Panc1 (cell line): ENCODE measurements at regions not wholly inside any gene's neighbourhood (a gene's known extent, or its start where the extent isn't known, plus 50 kb on each side); places are given as distances from the start of the nearest gene placed in this dataset.
"Not testable (repeated sequence)": the region's sequence is repeated elsewhere in the genome, so short reads cannot be mapped to it uniquely, and the experiment has no call there.

Experiments used
- ATAC-seq: fragments of 200-7000 bp; cut with Tn5 transposase; 2 replicates; pipeline ENCODE4 v1.9.1; 2020; ENCODE audit warnings: mild to moderate bottlenecking, moderate library complexity
- BruUV-seq: library from RNA; stranded (reverse); fragments of 400-500 nt; replicated peaks from 2 replicates; lab custom pipeline; 2021; lab: Mats Ljungman, UMichigan
- CTCF ChIA-PET: fragments of 300-600 bp; sonication (Branson Sonifier 250); formaldehyde crosslinking; loops from one replicate; lab custom pipeline; 2022; ENCODE audit warnings: antibody characterized with exemption; lab: Charles Lee
- POLR2A ChIA-PET: fragments of 300-600 bp; sonication (Branson Sonifier 250); formaldehyde crosslinking; loops from one replicate; lab custom pipeline; 2022; ENCODE audit warnings: antibody characterized with exemption; lab: Charles Lee
- DNase-seq: peaks from one replicate; pipeline ENCODE4 v3.0.0-alpha.2; 2010; ENCODE audit warnings: low read depth, low spot score
- H3K27ac ChIP-seq: 2 replicates; pipeline ENCODE4 v1.5.1; 2011; ENCODE audit warnings: mild to moderate bottlenecking, low read length, inconsistent platforms
- H3K27me3 ChIP-seq: fragments of 200-500 bp; sonication (Bioruptor generic); 2 replicates; pipeline ENCODE4 v1.6.0; 2014; ENCODE audit warnings: low read length, inconsistent platforms; ENCODE audit not compliant: control insufficient read depth, insufficient read depth
- H3K36me3 ChIP-seq: fragments of 200-500 bp; sonication (Bioruptor generic); 2 replicates; pipeline ENCODE4 v1.5.1; 2014; ENCODE audit warnings: inconsistent platforms, mild to moderate bottlenecking, low read length, moderate library complexity; ENCODE audit not compliant: control insufficient read depth, insufficient read depth
- H3K4me1 ChIP-seq: 2 replicates; pipeline ENCODE4 v1.5.1; 2011; ENCODE audit warnings: inconsistent platforms, mild to moderate bottlenecking, low read length, moderate library complexity; ENCODE audit not compliant: control insufficient read depth, insufficient read depth
- H3K4me3 ChIP-seq, 2 experiments: 2 replicates each; pipeline ENCODE4 v1.5.1; 2011 to 2012; ENCODE audit warnings: low read depth in 2 of 2, low read length in 2 of 2, mild to moderate bottlenecking in 2 of 2, inconsistent platforms in 1 of 2, moderate library complexity in 1 of 2
- H3K9me3 ChIP-seq: fragments of 200-500 bp; sonication (Bioruptor generic); 2 replicates; pipeline ENCODE4 v1.5.1; 2014; ENCODE audit warnings: low read depth, mild to moderate bottlenecking, inconsistent platforms, low read length, moderate library complexity; ENCODE audit not compliant: control insufficient read depth, insufficient read depth
- POLR2AphosphoS5 ChIP-seq: IDR thresholded peaks from 2 replicates; pipeline ENCODE4 v1.6.1; 2012; ENCODE audit warnings: mild to moderate bottlenecking, low read depth, low read length, moderate library complexity
- SIN3A ChIP-seq: IDR thresholded peaks from 2 replicates; pipeline ENCODE4 v1.6.1; 2012; ENCODE audit warnings: low read depth, mild to moderate bottlenecking, low read length, moderate library complexity, borderline replicate concordance; ENCODE audit not compliant: insufficient read depth
- TCF7L2 ChIP-seq: IDR thresholded peaks from 2 replicates; pipeline ENCODE4 v1.6.1; 2011; ENCODE audit warnings: mild to moderate bottlenecking, low read depth, low read length, inconsistent platforms
- in situ Hi-C: cut with HindIII; loops from 2 replicates; pipeline ENCODE4 v1.10.0; 2016; ENCODE audit warnings: low sequenced_read_pairs, low pct_unique_long_range_greater_than_20kb
- intact Hi-C: fragments of 100-400 bp; cut with micrococcal nuclease; formaldehyde crosslinking; loops from one replicate; pipeline ENCODE4 v1.10.0; 2022; ENCODE audit not compliant: unreplicated experiment
- TF ChIP-seq, protein P1 (sequence below), 2 experiments: IDR thresholded peaks; 2 replicates each; pipeline ENCODE4 v1.6.1; 2011 to 2012; ENCODE audit warnings: low read depth in 2 of 2, control low read depth in 1 of 2, low read length in 1 of 2, mild to moderate bottlenecking in 1 of 2, moderate library complexity in 1 of 2; ENCODE audit not compliant: insufficient read depth in 1 of 2
- TF ChIP-seq, protein P2 (sequence below): fragments of 450-650 bp; IDR thresholded peaks from 2 replicates; pipeline ENCODE4 v1.5.1; 2017; ENCODE audit warnings: mild to moderate bottlenecking

DNA sequence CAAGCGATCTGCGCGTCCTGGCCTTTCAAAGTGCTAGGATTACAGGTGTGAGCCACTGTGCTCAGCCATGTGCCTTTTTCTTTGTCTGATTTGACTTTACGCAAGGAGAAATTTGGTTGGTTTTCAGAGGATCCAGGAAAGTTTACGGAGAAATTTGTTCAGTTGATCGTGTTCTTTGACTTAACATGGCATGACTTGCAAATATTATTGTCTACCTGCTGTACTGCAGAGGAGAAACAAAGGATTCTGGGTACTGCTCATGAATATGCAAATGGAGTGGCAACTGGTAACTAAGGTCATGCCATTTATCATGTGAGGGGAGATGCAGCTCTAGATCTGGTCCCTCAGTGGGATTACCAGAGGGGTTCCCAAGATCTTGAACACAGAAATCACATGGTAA lies 68.8 kb upstream of the CHD6 start:
- no peak for TF ChIP-seq TCF7L2
- TF ChIP-seq, protein P1, sequence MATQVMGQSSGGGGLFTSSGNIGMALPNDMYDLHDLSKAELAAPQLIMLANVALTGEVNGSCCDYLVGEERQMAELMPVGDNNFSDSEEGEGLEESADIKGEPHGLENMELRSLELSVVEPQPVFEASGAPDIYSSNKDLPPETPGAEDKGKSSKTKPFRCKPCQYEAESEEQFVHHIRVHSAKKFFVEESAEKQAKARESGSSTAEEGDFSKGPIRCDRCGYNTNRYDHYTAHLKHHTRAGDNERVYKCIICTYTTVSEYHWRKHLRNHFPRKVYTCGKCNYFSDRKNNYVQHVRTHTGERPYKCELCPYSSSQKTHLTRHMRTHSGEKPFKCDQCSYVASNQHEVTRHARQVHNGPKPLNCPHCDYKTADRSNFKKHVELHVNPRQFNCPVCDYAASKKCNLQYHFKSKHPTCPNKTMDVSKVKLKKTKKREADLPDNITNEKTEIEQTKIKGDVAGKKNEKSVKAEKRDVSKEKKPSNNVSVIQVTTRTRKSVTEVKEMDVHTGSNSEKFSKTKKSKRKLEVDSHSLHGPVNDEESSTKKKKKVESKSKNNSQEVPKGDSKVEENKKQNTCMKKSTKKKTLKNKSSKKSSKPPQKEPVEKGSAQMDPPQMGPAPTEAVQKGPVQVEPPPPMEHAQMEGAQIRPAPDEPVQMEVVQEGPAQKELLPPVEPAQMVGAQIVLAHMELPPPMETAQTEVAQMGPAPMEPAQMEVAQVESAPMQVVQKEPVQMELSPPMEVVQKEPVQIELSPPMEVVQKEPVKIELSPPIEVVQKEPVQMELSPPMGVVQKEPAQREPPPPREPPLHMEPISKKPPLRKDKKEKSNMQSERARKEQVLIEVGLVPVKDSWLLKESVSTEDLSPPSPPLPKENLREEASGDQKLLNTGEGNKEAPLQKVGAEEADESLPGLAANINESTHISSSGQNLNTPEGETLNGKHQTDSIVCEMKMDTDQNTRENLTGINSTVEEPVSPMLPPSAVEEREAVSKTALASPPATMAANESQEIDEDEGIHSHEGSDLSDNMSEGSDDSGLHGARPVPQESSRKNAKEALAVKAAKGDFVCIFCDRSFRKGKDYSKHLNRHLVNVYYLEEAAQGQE (IDR thresholded peaks at IDR 0.05; ENCODE audit: insufficient read depth in 1 of 2, low read depth in 2 of 2, low read length in 1 of 2) = no peak
- TF ChIP-seq, protein P2, sequence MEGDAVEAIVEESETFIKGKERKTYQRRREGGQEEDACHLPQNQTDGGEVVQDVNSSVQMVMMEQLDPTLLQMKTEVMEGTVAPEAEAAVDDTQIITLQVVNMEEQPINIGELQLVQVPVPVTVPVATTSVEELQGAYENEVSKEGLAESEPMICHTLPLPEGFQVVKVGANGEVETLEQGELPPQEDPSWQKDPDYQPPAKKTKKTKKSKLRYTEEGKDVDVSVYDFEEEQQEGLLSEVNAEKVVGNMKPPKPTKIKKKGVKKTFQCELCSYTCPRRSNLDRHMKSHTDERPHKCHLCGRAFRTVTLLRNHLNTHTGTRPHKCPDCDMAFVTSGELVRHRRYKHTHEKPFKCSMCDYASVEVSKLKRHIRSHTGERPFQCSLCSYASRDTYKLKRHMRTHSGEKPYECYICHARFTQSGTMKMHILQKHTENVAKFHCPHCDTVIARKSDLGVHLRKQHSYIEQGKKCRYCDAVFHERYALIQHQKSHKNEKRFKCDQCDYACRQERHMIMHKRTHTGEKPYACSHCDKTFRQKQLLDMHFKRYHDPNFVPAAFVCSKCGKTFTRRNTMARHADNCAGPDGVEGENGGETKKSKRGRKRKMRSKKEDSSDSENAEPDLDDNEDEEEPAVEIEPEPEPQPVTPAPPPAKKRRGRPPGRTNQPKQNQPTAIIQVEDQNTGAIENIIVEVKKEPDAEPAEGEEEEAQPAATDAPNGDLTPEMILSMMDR = no peak
- no peak for TF ChIP-seq SIN3A
- TF ChIP-seq POLR2AphosphoS5 = no peak
- in situ Hi-C loops (no loop called here), intact Hi-C loops (no loop called here)
- ATAC-seq = no peak
- BruUV-seq = no TSS peak
- no peak for DNase-seq
- Histone ChIP-seq H3K4me1 (no peaks in the 10 kb centered on the region), H3K4me3 (no peak overlapping the region), H3K9me3 (no peaks in the 10 kb centered on the region), H3K27me3 (peaks cover 5% of the 10 kb centered on the region), H3K27ac (no peak overlapping the region), H3K36me3 (no peaks in the 10 kb centered on the region)
- POLR2A ChIA-PET = no interaction called here
- CTCF ChIA-PET = no interaction called here

DNA sequence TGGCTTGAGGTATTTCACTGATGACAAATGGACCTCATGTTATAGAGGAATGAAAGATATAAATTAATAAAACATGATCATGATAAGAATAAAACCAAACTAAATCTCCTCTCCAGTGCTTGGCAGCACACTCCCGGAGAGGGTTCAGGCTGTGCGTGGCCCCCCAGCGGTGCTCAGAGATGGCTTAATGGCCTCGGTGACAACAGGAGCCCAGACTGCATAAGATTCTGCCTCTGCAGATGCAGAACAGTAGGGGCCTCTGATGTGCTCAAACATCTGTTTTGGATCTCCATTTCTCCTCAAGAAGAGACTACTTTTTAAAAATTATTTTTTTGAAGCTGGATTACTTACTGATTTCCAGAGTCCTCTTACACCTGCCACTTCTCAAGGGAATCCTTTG lies 67.0 kb upstream of the CHD6 start:
- H3K4me3 ChIP-seq, POLR2A ChIA-PET, BruUV-seq, H3K36me3 ChIP-seq, H3K27me3 ChIP-seq, in situ Hi-C loops, H3K4me1 ChIP-seq, H3K27ac ChIP-seq, CTCF ChIA-PET, ATAC-seq, intact Hi-C loops, H3K9me3 ChIP-seq, DNase-seq: not testable (repeated sequence)

DNA sequence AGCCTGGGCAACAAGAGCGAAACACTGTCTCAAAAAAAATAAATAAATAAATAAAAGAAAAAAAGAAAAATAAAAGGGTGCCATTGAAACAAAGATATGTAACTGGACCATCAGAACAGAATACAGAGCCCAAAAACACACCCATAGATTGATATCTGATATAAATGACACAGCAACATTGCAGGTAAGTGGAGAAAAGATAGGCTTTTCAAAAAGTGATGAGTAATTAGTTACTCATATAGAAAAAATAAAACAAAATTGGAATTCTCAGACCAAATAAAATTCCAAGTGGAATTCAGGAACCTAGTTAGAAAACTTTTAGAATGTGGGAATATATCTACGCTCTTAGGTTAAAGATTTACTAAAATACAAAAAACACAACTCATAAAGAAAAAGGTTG lies 60.6 kb upstream of the CHD6 start:
- in situ Hi-C loops (no loop called here), intact Hi-C loops (no loop called here)
- no peak overlapping the region for H3K27ac ChIP-seq
- TF ChIP-seq, protein P2 = no peak
- TF ChIP-seq, protein P1 (IDR thresholded peaks at IDR 0.05; ENCODE audit: insufficient read depth in 1 of 2, low read depth in 2 of 2, low read length in 1 of 2) = no peak
- TF ChIP-seq SIN3A (no peak), POLR2AphosphoS5 (no peak), TCF7L2 (no peak)
- no peaks in the 10 kb centered on the region for H3K36me3 ChIP-seq
- no peak overlapping the region for H3K4me3 ChIP-seq
- BruUV-seq = no TSS peak
- peaks cover 18% of the 10 kb centered on the region for H3K27me3 ChIP-seq
- ChIA-PET POLR2A (no interaction called here), CTCF (no interaction called here)
- DNase-seq = no peak
- no peaks in the 10 kb centered on the region for H3K4me1 ChIP-seq
- no peak for ATAC-seq
- no peaks in the 10 kb centered on the region for H3K9me3 ChIP-seq
